H1 (cell line): ENCODE measurements at regions not wholly inside any gene's neighbourhood (a gene's known extent, or its start where the extent isn't known, plus 50 kb on each side); places are given as distances from the start of the nearest gene placed in this dataset.

ENCODE experiments used
- CTCF ChIP-seq, 3 experiments: IDR thresholded peaks; 1 replicate in 2 of 3; 2 replicates in 1 of 3; pipeline versions ENCODE4 v1.5.1 to v1.6.1; 2011; ENCODE audit warnings: low read length in 3 of 3, mild to moderate bottlenecking in 3 of 3, inconsistent platforms in 2 of 3, low read depth in 1 of 3, moderate library complexity in 1 of 3; ENCODE audit not compliant: insufficient read depth in 1 of 3; ENCODE audit errors: control extremely low read depth in 1 of 3
- EP300 ChIP-seq, 2 experiments: IDR thresholded peaks; 1 replicate in 1 of 2; 2 replicates in 1 of 2; pipeline ENCODE4 v1.6.1; 2011 to 2012; ENCODE audit warnings: low read depth in 2 of 2, low read length in 2 of 2, mild to moderate bottlenecking in 2 of 2, borderline replicate concordance in 1 of 2, inconsistent platforms in 1 of 2, moderate library complexity in 1 of 2

GRCh38 chr7:110157631-110158362 is 933.1 kb upstream of the LRRN3 start:
- no peak for TF ChIP-seq EP300 (IDR thresholded peaks at IDR 0.05; ENCODE audit: borderline replicate concordance in 1 of 2, low read depth in 2 of 2, low read length in 2 of 2)
- TF ChIP-seq CTCF (IDR thresholded peaks at IDR 0.05; ENCODE audit: control extremely low read depth in 1 of 3, insufficient read depth in 1 of 3, low read depth in 1 of 3, low read length in 3 of 3) = no peak
